H9 (cell line): ENCODE measurements at regions not wholly inside any gene's neighbourhood (a gene's known extent, or its start where the extent isn't known, plus 50 kb on each side); places are given as distances from the start of the nearest gene placed in this dataset.
"Not testable (repeated sequence)": the region's sequence is repeated elsewhere in the genome, so short reads cannot be mapped to it uniquely, and the experiment has no call there.

Source experiments
- DNase-seq: peaks from one replicate; pipeline ENCODE4 v3.0.0-alpha.2; 2017
- H2AFZ ChIP-seq: one replicate; pipeline ENCODE4 v1.6.1; 2013; ENCODE audit warnings: mild to moderate bottlenecking, low read length, control low read depth, moderate library complexity
- H2AK5ac ChIP-seq: 2 replicates; pipeline ENCODE4 v1.6.1; 2013; ENCODE audit warnings: low read length, control low read depth, mixed read lengths; ENCODE audit not compliant: insufficient read length
- H2BK120ac ChIP-seq: one replicate; pipeline ENCODE4 v1.6.1; 2013; ENCODE audit warnings: low read depth, mild to moderate bottlenecking, low read length, control low read depth, inconsistent platforms; ENCODE audit not compliant: poor library complexity, severe bottlenecking
- H2BK12ac ChIP-seq: 2 replicates; pipeline ENCODE4 v1.6.1; 2013; ENCODE audit warnings: low read length, control low read depth, mixed read lengths, low read depth; ENCODE audit not compliant: insufficient read length
- H2BK15ac ChIP-seq: 2 replicates; pipeline ENCODE4 v1.6.1; 2013; ENCODE audit warnings: low read depth, low read length, control low read depth
- H2BK20ac ChIP-seq: one replicate; pipeline ENCODE4 v1.6.1; 2013; ENCODE audit warnings: low read depth, mild to moderate bottlenecking, low read length, control low read depth, inconsistent platforms; ENCODE audit not compliant: poor library complexity, severe bottlenecking
- H2BK5ac ChIP-seq: 2 replicates; pipeline ENCODE4 v1.6.1; 2013; ENCODE audit warnings: low read length, control low read depth, mixed read lengths; ENCODE audit not compliant: insufficient read length
- H3K14ac ChIP-seq: 2 replicates; pipeline ENCODE4 v1.6.1; 2013; ENCODE audit warnings: low read length, control low read depth; ENCODE audit not compliant: insufficient read depth
- H3K18ac ChIP-seq: 2 replicates; pipeline ENCODE4 v1.6.1; 2013; ENCODE audit warnings: low read depth, mild to moderate bottlenecking, mixed read lengths, low read length, control low read depth; ENCODE audit not compliant: insufficient read length
- H3K23ac ChIP-seq: 2 replicates; pipeline ENCODE4 v1.6.1; 2013; ENCODE audit warnings: low read length, control low read depth, mixed read lengths, low read depth; ENCODE audit not compliant: insufficient read length
- H3K23me2 ChIP-seq: 2 replicates; pipeline ENCODE4 v1.6.1; 2013; ENCODE audit warnings: low read depth, mild to moderate bottlenecking, mixed read lengths, low read length, control low read depth; ENCODE audit not compliant: insufficient read length, poor library complexity, severe bottlenecking
- H3K27ac ChIP-seq: 2 replicates; pipeline ENCODE4 v1.5.1; 2013; ENCODE audit warnings: low read length, control low read depth, mixed read lengths, low read depth; ENCODE audit not compliant: insufficient read length
- H3K27me3 ChIP-seq: 2 replicates; pipeline ENCODE4 v1.6.1; 2013; ENCODE audit warnings: low read length, control low read depth, inconsistent platforms; ENCODE audit not compliant: insufficient read depth
- H3K4ac ChIP-seq: 2 replicates; pipeline ENCODE4 v1.6.1; 2013; ENCODE audit warnings: low read depth, mild to moderate bottlenecking, control low read depth, inconsistent platforms, low read length, moderate library complexity
- H3K4me1 ChIP-seq: 2 replicates; pipeline ENCODE4 v1.6.1; 2013; ENCODE audit warnings: low read length, control low read depth, inconsistent platforms; ENCODE audit not compliant: insufficient read depth
- H3K4me2 ChIP-seq: 2 replicates; pipeline ENCODE4 v1.6.1; 2013; ENCODE audit warnings: low read length, control low read depth, mixed read lengths; ENCODE audit not compliant: insufficient read length, insufficient read depth
- H3K56ac ChIP-seq: 2 replicates; pipeline ENCODE4 v1.6.1; 2013; ENCODE audit warnings: low read depth, mild to moderate bottlenecking, mixed read lengths, low read length, control low read depth; ENCODE audit not compliant: insufficient read length
- H3K79me1 ChIP-seq: 2 replicates; pipeline ENCODE4 v1.6.1; 2013; ENCODE audit warnings: low read depth, mild to moderate bottlenecking, moderate library complexity, low read length, control low read depth, inconsistent platforms; ENCODE audit not compliant: insufficient read depth, poor library complexity, severe bottlenecking
- H3K79me2 ChIP-seq: 2 replicates; pipeline ENCODE4 v1.6.1; 2013; ENCODE audit warnings: low read length, control low read depth, inconsistent platforms; ENCODE audit not compliant: insufficient read depth
- H3K9ac ChIP-seq: 2 replicates; pipeline ENCODE4 v1.6.1; 2013; ENCODE audit warnings: low read length, control low read depth, mixed read lengths; ENCODE audit not compliant: insufficient read length; ENCODE audit errors: extremely low read depth
- H3K9me3 ChIP-seq: one replicate; pipeline ENCODE4 v1.6.1; 2013; ENCODE audit warnings: low read depth, low read length, inconsistent platforms; ENCODE audit not compliant: control insufficient read depth
- H3T11ph ChIP-seq: one replicate; pipeline ENCODE4 v1.6.1; 2013; ENCODE audit warnings: mild to moderate bottlenecking, low read length, control low read depth, inconsistent platforms
- H4K20me1 ChIP-seq: one replicate; pipeline ENCODE4 v1.6.1; 2013; ENCODE audit not compliant: control insufficient read depth, insufficient read length, insufficient read depth
- H4K5ac ChIP-seq: 2 replicates; pipeline ENCODE4 v1.6.1; 2013; ENCODE audit warnings: low read depth, mild to moderate bottlenecking, mixed read lengths, low read length, control low read depth; ENCODE audit not compliant: insufficient read length
- H4K8ac ChIP-seq: replicated peaks from 2 replicates; pipeline ENCODE4 v1.6.1; 2013; ENCODE audit warnings: low read length, control low read depth, mixed read lengths, low read depth; ENCODE audit not compliant: insufficient read length
- H4K91ac ChIP-seq: 2 replicates; pipeline ENCODE4 v1.6.1; 2013; ENCODE audit warnings: low read depth, mild to moderate bottlenecking, moderate library complexity, mixed read lengths, low read length, control low read depth; ENCODE audit not compliant: insufficient read length
- H3K27ac Mint-ChIP-seq, 3 experiments: 2 replicates in 2 of 3; 3 replicates in 1 of 3; pipeline ENCODE4 v1.8.0; 2020 to 2021; ENCODE audit warnings: mixed read lengths in 3 of 3, mild to moderate bottlenecking in 1 of 3, moderate library complexity in 1 of 3
- H3K27me3 Mint-ChIP-seq: 2 replicates; pipeline ENCODE4 v1.8.0; 2021; ENCODE audit warnings: low read depth, mild to moderate bottlenecking, moderate library complexity, mixed read lengths
- H3K36me3 Mint-ChIP-seq, 3 experiments: 2 replicates in 2 of 3; 3 replicates in 1 of 3; pipeline ENCODE4 v1.8.0; 2020 to 2021; ENCODE audit warnings: low read depth in 3 of 3, mixed read lengths in 3 of 3; ENCODE audit not compliant: insufficient read depth in 1 of 3
- H3K4me1 Mint-ChIP-seq, 2 experiments: 2 replicates each; pipeline ENCODE4 v1.8.0; 2020; ENCODE audit warnings: mixed read lengths in 2 of 2
- H3K4me3 Mint-ChIP-seq, 2 experiments: 2 replicates in 1 of 2; 3 replicates in 1 of 2; pipeline ENCODE4 v1.8.0; 2020 to 2021; ENCODE audit warnings: mild to moderate bottlenecking in 2 of 2, mixed read lengths in 2 of 2, moderate library complexity in 1 of 2
- H3K9me3 Mint-ChIP-seq, 2 experiments: 2 replicates in 1 of 2; 3 replicates in 1 of 2; pipeline ENCODE4 v1.8.0; 2020; ENCODE audit warnings: mild to moderate bottlenecking in 2 of 2, mixed read lengths in 2 of 2, moderate library complexity in 1 of 2
- WGBS: extraction: QIAGEN DNeasy Blood & Tissue Kit; methylation state at CpG from one replicate; pipeline ENCODE4 v1.1.7; 2013; ENCODE audit warnings: missing lambda C conversion rate, low lambda C conversion rate, mixed read lengths; ENCODE audit not compliant: insufficient read length; ENCODE audit errors: extremely low coverage; 5-methylcytosine and 5-hydroxymethylcytosine counted together

DNA sequence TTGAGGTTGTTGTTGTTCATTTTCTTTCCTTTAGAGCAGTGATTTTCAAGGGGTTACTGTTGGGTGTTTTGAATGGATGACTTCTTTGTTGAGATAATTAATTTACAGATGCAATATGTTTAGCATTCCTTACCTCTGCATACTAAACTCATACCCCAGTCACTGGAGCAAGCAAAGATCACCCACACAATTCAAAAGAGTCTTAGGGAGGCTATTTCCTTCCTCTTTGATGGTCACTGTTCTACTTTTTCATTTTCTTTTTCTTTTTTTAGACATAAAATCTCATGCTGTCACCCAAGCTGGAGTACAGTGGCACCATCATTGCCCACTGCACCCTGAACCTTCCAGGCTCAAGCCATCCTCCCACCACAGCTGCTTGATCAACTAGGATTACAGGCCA, 723.8 kb upstream of the DEFB115 start:
- H3K4ac ChIP-seq, H2BK20ac ChIP-seq, H3K18ac ChIP-seq, H3K27me3 ChIP-seq, H2BK12ac ChIP-seq, H4K5ac ChIP-seq, H4K8ac ChIP-seq, H3K27ac Mint-ChIP-seq, H3K14ac ChIP-seq, H3K79me1 ChIP-seq, H4K91ac ChIP-seq, H3K56ac ChIP-seq, H2AK5ac ChIP-seq, H3K4me1 Mint-ChIP-seq, H4K20me1 ChIP-seq, H3K23me2 ChIP-seq, H3K9me3 ChIP-seq, H2BK15ac ChIP-seq, H3K4me3 Mint-ChIP-seq, H2AFZ ChIP-seq, H3K23ac ChIP-seq, H2BK5ac ChIP-seq, H3K79me2 ChIP-seq, H3K4me1 ChIP-seq, H3T11ph ChIP-seq, H3K27me3 Mint-ChIP-seq, H2BK120ac ChIP-seq, H3K9ac ChIP-seq, H3K4me2 ChIP-seq, DNase-seq, H3K27ac ChIP-seq: not testable (repeated sequence)
- H3K36me3 Mint-ChIP-seq: peaks cover 4 to 16% (median 11%) of the 10 kb centered on the region in 3 experiments; a peak in 5 of 7 replicates
- peaks cover 69 to 70% of the 10 kb centered on the region in 2 experiments for H3K9me3 Mint-ChIP-seq

DNA sequence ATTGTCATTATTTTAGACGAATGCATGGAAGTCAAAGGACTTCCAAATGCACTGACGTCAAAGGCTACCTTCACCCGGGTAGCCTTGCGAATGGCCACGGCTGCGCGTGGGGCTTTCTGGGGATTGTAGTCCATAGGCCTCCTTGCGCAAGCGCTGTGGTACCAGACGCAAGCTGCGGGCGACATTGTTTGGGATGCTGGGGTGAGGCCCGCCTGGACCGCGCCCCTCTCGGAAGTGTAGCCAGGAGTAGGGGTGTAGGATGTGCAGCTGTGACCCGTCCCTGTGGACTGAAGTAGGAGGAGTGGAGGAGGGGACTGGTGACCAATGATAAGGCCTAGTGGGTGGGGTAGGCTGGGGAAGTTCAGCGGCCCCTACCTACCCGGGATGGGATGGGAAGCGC, 720.0 kb upstream of the DEFB115 start:
- not testable (repeated sequence) for H4K91ac ChIP-seq, H2BK20ac ChIP-seq, H3K4ac ChIP-seq, H2AFZ ChIP-seq, H3K18ac ChIP-seq, H3K14ac ChIP-seq, H3K4me1 Mint-ChIP-seq, H3K4me3 Mint-ChIP-seq, H3K27me3 Mint-ChIP-seq, H3K4me1 ChIP-seq, H3K23me2 ChIP-seq, H3K9me3 ChIP-seq, H3K27ac ChIP-seq, H2BK15ac ChIP-seq, H3K27ac Mint-ChIP-seq, H3K27me3 ChIP-seq, H3K56ac ChIP-seq, H2BK120ac ChIP-seq, H4K20me1 ChIP-seq, H3K4me2 ChIP-seq, H3K23ac ChIP-seq, H2AK5ac ChIP-seq, H2BK5ac ChIP-seq, H3K79me2 ChIP-seq, DNase-seq, H3K79me1 ChIP-seq, H3K9ac ChIP-seq, H4K8ac ChIP-seq, H3T11ph ChIP-seq, H2BK12ac ChIP-seq, H4K5ac ChIP-seq
- Mint-ChIP-seq H3K9me3 (peaks cover 65% of the 10 kb centered on the region in 2 experiments), H3K36me3 (peaks cover 0 to 18% (median 10%) of the 10 kb centered on the region in 3 experiments; a peak in 5 of 7 replicates)
- WGBS: no CpG with 5 or more reads among the region's 20 CpGs
